Kidney capillary endothelial cell (primary cell): ENCODE measurements at regions not wholly inside any gene's neighbourhood (a gene's known extent, or its start where the extent isn't known, plus 50 kb on each side); places are given as distances from the start of the nearest gene placed in this dataset.
"Not testable (repeated sequence)": the region's sequence is repeated elsewhere in the genome, so short reads cannot be mapped to it uniquely, and the experiment has no call there.

Experiments used
- DNase-seq: peaks from one replicate; pipeline ENCODE4 v3.0.0-alpha.2; 2018; ENCODE audit warnings: low spot score

GRCh38 chr2:192655916-192656315 is 461.2 kb upstream of the TMEFF2 start:
- DNase-seq = no peak

DNA sequence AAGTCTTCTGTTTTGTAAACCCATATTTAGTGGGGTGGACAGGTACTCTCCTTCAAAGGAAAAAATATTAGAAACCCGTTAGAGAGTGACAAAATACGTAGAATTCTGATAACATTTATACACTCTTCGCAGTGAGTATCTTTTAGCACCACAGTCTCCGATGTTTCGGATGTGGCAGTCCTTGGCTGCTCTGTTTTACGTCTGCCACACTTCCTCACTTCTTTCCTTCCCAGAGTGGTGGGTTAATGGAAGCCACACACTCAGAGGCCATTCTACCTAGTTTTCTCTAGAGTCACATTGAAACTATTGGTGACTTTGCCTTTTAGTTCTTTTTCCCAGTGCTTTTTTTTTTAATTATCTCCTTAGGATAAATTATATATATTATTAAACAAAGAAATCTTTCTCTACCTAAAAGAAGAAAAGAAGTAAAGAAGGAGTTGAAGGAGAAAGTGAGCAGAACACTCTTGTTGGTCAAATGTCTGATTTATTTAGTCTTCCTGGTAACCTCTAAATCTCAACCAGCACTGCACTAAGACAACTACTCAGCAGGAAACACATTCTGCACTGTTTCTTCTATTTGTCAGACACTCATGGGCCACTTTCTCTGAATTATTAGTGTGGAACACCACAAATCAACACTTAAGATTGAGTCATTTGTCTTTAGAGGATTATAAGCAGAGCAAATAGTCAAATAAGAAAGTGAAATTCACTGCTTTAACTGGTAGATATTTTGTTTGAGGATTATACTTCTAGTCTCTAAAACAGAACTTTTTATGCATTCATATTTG is 451.3 kb upstream of the TMEFF2 start:
- no peak for DNase-seq

DNA sequence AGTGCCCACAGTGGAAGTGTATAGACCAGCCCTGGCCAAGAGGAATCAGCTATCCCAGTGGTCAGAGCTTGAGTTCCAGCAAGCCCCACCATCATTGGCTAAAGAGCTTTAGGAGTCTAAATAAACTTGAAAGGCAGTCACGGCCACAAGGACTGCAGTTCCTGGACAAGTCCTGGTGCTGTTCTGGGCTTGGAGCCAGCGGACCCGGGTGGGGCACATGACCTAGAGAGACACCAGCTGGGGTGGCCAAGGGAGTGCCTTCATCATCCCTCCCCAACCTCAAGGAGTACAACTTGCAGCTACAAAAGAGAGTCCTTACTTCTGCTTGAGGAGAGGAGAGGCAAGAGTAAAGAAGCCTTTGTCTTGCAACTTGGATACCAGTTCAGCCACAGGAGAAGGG is 439.8 kb upstream of the TMEFF2 start:
- DNase-seq = no peak

DNA sequence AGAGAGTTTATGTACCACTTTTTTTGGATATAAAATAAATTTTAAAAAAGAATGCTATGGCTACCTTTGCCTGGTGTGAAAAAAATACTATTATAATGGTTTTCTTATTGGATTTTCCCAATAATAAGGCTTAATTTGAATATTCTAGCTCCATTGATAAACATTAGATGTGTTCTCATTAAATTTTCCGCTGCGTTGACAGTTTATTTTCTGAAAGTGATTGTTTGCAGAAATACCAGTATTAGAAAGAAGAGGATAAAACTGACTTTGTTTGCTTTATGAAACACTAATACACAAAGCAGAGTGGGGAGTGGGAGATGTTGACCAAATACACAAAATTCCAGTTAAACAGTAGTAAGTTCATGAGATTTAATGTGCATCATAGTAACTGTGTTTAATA is 433.3 kb upstream of the TMEFF2 start:
- DNase-seq = no peak

GRCh38 chr2:192615105-192615504 is 420.4 kb upstream of the TMEFF2 start:
- DNase-seq = no peak

GRCh38 chr2:192604295-192604694 is 409.6 kb upstream of the TMEFF2 start:
- DNase-seq = no peak

GRCh38 chr2:192598649-192599048 is 403.9 kb upstream of the TMEFF2 start:
- not testable (repeated sequence) for DNase-seq

- DNase-seq = no peak
These were observed 398.8 kb upstream of the TMEFF2 start for GRCh38 chr2:192593561-192593960.

DNA sequence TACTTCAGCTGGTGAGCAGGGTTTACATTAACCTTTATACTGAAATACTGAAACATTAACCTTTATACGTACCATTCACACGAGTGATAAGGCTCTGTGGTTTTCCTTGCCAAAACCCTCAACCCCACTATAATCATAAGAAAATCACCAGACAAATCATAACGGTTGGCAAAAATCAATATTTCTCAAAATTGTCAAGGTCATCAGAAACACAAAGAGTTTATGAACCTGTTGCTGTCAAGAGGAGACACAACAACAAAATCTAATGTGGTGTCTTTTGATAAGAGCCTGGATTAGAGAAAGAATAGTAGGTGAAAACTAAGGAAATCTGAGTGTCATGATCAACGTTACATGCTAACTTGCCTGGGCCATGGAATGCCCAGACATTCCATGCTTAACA is 396.9 kb upstream of the TMEFF2 start:
- DNase-seq = no peak

DNA sequence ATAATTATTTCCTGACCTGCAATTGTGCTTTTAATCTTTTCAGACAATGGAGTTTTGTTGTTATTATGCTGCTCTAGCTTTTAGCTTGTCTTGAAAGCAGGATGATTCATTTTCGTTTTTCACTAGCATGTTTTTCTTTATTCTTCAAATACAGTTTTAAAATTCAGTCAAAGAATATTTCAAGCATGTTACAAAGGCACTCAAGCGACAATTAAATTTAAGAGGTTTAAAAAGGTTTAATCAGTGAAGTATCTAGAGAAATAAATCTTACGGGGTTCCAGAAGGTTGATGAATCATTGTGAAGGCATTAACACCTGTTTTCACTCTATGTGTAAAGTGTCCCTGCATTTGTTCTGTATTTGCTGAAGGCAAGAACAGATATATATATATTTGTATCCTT is 390.7 kb upstream of the TMEFF2 start:
- no peak for DNase-seq

GRCh38 chr2:192584976-192585375 is 390.2 kb upstream of the TMEFF2 start:
- no peak for DNase-seq

- DNase-seq = no peak
These were observed 385.4 kb upstream of the TMEFF2 start for GRCh38 chr2:192579965-192580700.

- no peak for DNase-seq
These were observed 384.0 kb upstream of the TMEFF2 start for GRCh38 chr2:192578780-192579179.

DNA sequence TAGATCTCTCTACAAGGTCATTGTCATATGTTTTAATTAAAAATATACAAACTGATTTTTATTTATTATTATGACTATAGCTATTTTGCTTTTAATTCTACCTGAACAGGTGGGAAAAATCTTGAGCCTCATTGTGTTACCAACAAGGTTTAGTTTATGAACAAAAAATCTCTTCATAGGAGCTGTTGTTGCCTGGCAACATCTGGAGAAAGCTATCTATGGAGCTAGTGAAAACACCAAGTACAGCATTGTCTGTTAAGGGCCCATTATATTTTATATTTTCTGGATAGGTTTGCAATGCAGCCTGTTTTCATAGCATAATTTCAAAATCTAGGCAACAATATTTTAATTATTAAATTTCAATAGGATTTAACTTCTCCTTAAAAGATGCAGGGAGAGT is 383.0 kb upstream of the TMEFF2 start:
- DNase-seq = no peak

GRCh38 chr2:192574552-192574951 is 379.8 kb upstream of the TMEFF2 start:
- no peak for DNase-seq

GRCh38 chr2:192571636-192572035 is 376.9 kb upstream of the TMEFF2 start:
- DNase-seq = no peak

GRCh38 chr2:192570788-192571187 is 376.1 kb upstream of the TMEFF2 start:
- DNase-seq = no peak

- DNase-seq = no peak
These were observed 372.1 kb upstream of the TMEFF2 start for GRCh38 chr2:192566863-192567262.

GRCh38 chr2:192560326-192560725 is 365.6 kb upstream of the TMEFF2 start:
- DNase-seq = no peak

DNA sequence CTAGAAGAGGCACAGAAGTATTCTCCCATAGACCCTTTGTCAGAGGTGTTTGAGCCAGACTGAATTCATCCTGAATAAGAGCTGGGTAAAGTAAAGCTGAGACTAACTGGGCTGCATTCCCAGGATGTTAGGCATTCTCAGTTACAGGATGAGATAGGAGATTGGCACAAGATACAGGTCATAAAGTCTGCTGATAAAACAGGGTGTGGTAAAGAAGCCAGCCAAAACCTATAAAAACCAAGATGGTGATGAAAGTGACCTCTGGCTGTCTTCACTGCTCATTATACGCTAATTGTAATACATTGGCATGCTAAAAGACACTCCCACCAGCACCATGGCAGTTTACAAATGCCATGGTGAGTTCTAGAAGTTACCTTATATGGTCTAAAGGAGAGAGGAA is 364.9 kb upstream of the TMEFF2 start:
- DNase-seq = no peak

DNA sequence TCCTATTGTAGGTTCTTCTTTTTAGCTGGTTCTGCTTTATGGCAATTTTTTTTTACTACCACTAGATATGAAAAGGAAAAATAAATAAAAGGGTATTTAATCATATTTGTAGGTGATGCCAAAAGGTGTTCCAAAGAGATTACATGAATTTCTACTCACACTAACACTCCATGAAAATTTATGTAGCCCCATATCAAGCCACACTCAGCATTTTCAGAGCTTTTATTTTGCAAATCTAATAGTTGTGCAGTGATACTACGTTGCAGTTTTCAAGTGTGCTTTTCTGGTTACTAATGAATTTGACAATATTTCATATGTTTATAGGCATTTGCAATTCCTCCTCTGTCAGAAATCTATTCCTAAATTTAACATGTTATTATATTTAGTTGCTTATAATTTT is 363.9 kb upstream of the TMEFF2 start:
- DNase-seq = no peak

- DNase-seq = no peak
These were observed 361.0 kb upstream of the TMEFF2 start for GRCh38 chr2:192555740-192556139.

GRCh38 chr2:192551760-192552159 is 357.0 kb upstream of the TMEFF2 start:
- DNase-seq = no peak

DNA sequence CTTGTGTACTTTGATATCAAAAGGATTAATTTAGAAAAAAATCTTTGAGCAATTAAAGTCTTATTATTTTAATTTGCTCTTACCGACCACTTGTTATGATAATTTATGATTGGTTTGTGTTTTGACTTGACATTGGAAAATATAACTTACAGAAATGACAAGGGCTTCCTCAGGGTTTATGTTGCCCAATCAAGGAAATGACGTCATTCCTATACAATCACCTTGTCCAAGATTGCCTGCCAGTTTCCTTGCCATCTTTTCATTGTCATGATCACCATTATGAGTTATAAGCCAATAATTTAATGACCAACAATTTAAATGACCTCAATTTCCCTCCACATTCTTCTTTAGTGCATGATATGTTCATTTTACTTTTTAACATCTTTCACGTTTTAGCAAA is 351.8 kb upstream of the TMEFF2 start:
- DNase-seq = peak; percentile 3
